Stimulated activated CD4-positive, alpha-beta T cell treated with anti-CD3 and anti-CD28 coated beads, Interleukin-1b, Interleukin-23, amount 100 ng/mL, for 24 hours (primary cell): ENCODE measurements at regions not wholly inside any gene's neighbourhood (a gene's known extent, or its start where the extent isn't known, plus 50 kb on each side); places are given as distances from the start of the nearest gene placed in this dataset.

Source experiments
- DNase-seq, 4 experiments: peaks; one replicate each; pipeline ENCODE4 v3.0.0-alpha.2; 2020; ENCODE audit warnings: low read depth in 4 of 4, low spot score in 1 of 4

DNA sequence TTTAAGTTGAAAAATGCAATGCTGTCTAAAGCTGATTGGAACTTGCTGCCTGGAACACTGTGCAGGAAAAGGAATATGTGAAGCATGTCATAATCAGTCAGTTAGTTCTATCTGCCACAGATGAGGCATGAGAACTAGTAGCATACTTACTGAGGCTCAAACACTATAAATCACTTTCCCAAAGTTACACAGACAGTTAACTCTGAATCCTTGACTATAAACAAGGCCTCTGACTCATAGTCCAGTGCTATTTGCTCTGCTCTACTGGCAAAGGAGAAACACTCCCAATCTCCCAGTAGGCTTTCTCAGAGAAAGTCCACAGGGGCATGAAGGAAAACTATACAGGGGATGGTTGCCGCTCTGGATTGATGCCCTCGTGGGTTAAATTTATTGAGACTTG lies 2078.4 kb upstream of the TENM3 start:
- no peak for DNase-seq

DNA sequence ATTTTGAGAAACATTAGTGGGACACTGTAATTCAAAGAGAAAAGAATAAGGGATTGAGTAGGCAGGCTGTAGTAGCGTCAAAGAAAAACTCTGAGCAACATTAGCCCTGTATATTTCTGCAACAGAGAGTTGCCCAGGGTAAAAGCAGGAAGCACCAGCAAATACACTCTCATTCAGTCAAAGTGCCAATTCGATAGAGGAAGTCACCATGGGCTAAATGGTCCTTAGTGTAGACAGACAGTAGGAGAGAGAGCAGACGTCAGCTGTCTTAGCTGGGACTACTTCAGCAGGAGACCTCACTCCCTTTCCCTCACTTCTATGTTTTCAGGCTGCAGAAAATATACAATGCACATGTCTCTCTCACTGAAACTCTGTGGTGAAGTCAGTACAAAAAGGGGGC lies 2073.8 kb upstream of the TENM3 start:
- no peak for DNase-seq

- DNase-seq, result no peak
Observed at GRCh38 chr4:180169966-180170365, 2073.2 kb upstream of the TENM3 start.

- DNase-seq, result no peak
Observed at GRCh38 chr4:180179146-180179545, 2064.1 kb upstream of the TENM3 start.

DNA sequence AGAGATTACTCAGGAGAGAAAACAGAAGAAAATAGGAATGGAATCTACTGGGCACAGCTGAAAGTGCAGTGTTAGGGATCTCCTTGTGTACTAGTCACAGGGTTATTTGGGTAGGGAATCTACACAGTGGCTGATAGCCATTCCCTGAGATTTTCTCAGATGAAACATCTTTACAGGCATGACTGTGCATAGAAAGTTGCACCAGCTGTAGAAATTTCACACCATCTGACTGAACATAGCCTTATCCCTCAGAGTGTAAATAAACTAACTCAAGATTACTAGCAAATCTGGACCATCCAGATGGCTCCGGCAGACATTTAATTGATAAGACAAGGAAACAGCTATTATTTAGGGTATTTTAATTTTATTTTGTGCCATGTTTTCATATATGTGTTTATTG lies 2053.5 kb upstream of the TENM3 start:
- no peak for DNase-seq

- DNase-seq, result no peak
Observed at GRCh38 chr4:180190382-180190781, 2052.8 kb upstream of the TENM3 start.

DNA sequence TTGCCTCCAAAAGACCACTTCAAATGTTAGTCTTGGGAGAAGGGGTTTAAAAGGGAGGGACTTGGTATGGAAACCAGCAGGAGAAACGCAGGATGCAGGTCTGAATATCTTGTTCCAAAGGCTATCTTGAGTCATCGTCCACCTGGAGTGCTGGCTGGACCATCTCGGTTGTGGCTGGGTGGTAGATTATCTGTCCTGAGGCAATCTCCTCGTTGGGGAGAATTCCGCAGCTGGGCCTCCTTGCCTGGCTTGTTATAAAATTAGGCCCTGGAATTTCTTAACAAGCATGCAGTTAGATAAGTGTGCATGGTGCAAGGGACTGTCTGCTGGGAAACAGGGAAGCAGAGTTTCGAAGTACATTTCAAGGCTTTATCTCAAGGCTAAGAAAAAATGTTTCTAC lies 2045.7 kb upstream of the TENM3 start:
- DNase-seq, result no peak

DNA sequence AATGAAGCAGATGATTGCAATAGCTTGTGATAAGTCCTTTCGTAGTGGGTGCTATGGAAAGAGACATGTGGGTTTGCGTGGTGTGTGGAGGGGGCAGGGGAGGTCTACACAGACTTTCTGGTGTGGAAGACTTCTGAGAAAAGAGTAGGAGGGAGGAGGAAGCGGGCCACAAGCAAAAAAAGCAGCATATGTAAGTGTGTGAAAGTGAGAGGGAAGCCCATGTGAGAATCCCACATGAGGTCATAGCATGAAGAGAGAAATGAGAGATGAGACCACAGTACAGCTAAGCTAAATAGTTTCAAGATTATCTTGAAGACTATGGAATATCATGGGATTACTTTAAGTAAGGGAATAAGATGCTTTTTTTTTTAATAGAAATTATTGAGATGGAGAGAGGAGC lies 2039.9 kb upstream of the TENM3 start:
- no peak for DNase-seq

DNA sequence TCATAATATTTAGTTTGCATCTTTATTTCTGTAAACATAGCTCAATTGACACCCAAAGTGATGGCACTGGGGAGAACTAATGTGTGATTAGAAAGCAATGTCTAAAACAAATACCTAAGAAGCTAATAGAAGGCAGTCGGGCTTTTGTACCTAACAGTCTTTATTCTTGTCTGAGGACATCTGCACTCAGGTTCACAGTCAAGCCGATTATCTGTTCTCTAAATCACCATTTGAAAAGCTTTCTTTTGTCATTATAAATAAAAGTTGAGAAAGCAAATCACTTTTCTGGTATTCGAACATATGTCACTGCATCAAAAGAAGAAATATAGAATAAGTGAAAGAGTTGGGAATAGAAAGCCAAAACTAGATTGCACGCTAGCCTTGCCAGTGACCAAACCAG lies 2037.9 kb upstream of the TENM3 start:
- no peak for DNase-seq

DNA sequence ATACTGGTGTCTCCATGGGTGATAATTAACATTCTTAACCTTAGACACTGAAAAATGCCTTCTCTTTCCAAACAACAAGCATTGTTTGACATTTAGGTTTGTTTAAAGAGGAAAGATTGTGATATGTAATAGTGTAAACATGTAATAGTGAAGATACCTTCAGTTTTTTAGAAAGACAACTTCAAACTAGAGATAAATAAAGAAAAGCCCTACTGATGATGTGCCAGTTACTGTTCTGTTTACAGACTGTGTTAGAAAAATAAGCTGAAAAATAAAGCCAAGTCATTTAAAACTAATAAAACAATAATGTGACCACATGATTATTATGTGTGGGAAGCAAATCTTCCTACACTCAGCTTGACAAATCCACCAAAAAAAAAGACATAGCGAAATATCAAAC lies 2035.3 kb upstream of the TENM3 start:
- no peak for DNase-seq

DNA sequence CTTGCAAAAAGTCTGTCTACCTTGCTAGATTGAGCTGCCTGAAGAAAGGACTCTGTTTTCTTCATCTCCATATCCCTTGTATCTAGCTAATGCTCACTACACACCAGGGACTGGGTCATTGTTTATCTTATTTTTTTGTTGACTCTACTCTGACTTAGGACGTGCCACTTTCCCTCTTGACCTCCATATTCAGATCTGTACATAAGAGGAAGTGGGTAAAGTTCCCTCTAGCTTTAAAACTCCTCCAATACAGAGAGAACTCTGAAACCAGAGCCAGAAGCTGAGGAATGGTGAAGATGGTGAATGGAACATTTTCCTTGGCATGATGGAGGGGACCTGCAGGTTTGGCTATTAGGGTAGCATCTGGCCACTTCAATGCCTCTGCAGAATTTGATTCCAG lies 2026.1 kb upstream of the TENM3 start:
- DNase-seq, result no peak

DNA sequence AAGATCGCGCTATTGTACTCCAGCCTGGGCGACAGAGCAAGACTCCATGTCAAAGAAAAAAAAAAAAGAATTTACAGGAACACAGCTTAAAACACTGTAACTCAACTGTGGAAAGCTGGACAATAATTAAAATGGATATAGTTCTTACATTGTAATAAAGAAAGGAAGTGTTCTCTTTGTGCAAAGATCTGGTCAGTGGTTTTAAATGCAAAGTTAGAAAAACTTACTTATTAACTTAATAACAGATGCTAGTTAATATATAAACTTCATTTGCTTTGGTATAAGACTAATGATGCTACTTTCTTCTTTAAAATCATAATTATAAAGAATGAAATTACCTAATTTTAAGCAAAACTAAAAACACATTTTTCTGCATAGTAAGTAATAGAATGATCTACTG lies 2024.1 kb upstream of the TENM3 start:
- no peak for DNase-seq

- no peak for DNase-seq
Observed at GRCh38 chr4:180225977-180226376, 2017.2 kb upstream of the TENM3 start.

DNA sequence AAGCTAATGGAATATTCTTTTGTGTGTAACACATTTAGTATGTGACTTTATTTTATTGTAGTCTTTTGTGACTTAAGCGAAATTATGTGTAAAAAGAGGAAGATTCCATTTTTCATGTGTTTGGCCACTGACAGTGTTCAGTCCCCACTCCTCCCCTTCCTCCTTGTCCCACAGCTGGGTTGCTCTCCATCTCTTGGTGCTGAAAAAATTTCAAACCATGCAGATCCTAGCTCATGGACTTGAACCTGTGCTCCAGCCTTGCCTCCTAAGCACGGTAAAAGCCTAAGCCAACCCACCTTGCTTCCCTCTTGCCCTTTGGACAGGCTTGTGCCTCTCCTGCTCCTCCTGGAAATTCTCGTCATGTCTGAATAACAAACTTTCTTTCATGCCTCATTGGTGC lies 2008.5 kb upstream of the TENM3 start:
- DNase-seq, result no peak

GRCh38 chr4:180240670-180241069 lies 2002.5 kb upstream of the TENM3 start:
- no peak for DNase-seq

- DNase-seq, result no peak
Observed at GRCh38 chr4:180253419-180253818, 1989.8 kb upstream of the TENM3 start.

DNA sequence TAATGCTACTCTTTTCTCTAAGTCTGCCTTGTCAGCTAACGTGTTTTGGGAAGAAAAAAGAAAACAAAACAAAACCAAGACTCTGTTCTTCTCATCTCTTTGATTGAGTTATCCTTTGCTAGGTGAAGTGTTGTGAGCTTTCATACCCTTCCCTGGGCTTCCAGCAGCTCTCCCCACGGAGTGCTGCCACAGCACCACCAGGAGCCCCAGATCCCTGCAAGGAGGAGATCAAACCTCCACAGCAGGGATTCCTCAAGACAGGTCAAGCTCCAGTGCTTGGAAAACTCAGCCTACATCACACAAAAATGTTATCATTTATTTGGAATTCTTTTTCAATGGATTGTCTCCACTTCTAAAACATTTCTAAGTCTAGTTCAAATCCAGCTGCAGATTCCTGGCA lies 1981.9 kb upstream of the TENM3 start:
- no peak for DNase-seq

GRCh38 chr4:180280076-180280475 lies 1963.1 kb upstream of the TENM3 start:
- DNase-seq, result no peak

- no peak for DNase-seq
Observed at GRCh38 chr4:180280726-180281297, 1962.4 kb upstream of the TENM3 start.

DNA sequence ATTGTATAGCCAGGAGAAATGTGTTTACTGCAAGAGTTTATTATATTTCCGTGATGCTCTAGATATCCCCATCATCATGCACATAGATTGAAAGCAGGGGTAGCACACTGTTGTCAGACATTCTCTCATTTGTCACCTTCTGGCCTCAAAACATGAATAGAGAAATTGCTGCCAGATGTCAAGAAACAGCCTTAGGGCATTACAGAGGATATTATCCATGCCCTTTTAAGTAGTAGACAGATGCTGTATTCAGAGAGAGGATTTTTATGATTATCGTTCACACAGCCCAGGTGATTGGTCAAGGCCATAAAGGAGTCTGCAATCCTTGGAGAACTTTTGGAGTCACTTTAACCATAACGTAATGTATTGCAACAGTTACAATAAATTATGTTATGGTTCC lies 1961.5 kb upstream of the TENM3 start:
- no peak for DNase-seq

DNA sequence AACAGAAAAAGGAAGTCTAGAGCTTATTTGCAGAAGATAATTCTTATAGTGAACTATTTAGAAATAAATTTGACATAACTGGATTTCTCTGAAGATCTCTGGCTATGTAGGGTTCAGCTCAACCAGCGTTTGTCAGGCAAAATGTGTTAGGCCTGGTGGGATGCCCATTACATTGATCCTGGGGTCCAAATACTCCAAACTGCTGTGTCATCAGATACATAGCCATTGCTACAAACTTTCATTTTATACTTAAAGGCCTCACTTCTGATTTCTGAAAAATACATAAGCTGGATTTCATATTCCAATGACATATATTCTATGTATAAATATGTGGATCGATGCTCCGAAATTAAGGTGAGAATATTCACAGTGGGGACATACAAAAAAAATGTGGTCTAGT lies 1958.9 kb upstream of the TENM3 start:
- no peak for DNase-seq

DNA sequence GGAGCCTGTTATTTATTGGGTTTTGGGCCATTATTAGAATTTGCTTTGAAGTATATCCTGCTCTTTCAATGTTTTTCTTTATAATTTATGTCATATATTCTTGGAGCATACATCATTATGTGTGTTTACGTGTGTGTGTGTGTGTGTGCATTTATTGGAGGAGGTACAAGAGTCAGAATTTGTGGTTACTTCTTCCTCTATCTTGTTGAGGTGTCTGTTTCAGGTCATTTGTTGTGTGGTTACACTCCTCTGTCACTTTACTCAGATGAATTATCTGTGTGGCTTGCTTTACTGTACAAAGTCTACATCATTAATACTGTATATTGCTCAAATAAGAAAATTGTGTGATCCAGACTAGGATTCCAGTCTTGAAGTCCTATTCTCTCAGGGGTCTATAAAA lies 1957.4 kb upstream of the TENM3 start:
- no peak for DNase-seq

- DNase-seq, result no peak
Observed at GRCh38 chr4:180292339-180292738, 1950.9 kb upstream of the TENM3 start.

- no peak for DNase-seq
Observed at GRCh38 chr4:180296036-180296599, 1947.1 kb upstream of the TENM3 start.
